MV-4-11 (cell line): ENCODE measurements at regions not wholly inside any gene's neighbourhood (a gene's known extent, or its start where the extent isn't known, plus 50 kb on each side); places are given as distances from the start of the nearest gene placed in this dataset.
"Not testable (repeated sequence)": the region's sequence is repeated elsewhere in the genome, so short reads cannot be mapped to it uniquely, and the experiment has no call there.

Experiments
- DNase-seq: peaks from one replicate; lab custom pipeline; 2025; lab: John Stamatoyannopoulos, UW

DNA sequence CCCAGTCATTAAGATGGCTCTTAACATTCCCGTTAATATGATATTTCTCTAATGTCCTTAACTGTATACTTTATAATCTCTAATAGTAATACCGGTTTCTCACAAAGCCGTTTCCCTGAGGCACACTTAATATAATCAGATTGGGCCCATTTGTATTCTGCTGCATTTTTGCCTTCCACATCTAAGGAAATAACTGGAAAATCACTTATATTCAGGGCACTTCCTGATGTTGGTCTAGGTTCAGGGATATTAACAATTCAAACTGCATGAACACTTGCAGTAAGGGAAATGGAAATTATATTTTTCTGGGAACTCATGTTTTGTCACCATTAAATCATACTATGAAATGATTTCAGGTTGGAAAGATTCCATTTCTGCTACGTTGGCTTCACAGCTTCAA is 119.8 kb downstream of the TPR start:
- DNase-seq: no peak

DNA sequence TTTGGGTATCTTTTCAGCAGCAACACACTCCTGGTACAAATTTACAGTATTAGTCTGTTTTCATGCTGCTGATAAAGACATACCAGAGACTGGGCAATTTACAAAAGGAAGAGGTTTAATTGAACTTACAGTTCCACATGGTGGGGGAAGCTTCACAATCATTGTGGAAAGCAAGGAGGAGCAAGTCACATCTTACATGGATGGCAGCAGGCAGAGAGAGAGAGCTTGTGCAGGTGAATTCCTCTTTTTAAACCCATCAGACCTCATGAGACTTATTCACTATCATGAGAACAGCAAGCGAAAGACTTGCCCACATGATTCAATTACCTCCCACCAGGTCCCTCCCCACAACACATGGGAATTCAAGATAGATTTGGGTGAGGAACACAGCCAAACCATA is 124.5 kb downstream of the TPR start:
- DNase-seq: no peak

DNA sequence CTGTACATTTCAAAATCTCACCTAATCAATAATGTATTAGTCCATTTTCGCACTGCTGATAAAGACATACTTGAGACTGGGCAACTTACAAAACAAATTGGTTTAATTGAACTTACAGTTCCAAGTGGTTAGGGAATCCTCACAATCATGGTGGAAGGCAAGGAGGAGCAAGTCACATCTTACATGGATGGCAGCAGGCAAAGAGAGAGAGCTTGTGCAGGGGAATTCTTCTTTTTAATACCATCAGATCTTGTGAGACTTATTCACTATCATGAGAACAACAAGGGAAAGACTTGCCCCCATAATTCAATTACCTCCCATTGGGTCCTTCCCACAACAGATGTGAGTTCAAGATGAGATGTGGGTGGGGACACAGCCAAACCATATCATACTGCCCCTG is 126.4 kb downstream of the TPR start:
- not testable (repeated sequence) for DNase-seq

DNA sequence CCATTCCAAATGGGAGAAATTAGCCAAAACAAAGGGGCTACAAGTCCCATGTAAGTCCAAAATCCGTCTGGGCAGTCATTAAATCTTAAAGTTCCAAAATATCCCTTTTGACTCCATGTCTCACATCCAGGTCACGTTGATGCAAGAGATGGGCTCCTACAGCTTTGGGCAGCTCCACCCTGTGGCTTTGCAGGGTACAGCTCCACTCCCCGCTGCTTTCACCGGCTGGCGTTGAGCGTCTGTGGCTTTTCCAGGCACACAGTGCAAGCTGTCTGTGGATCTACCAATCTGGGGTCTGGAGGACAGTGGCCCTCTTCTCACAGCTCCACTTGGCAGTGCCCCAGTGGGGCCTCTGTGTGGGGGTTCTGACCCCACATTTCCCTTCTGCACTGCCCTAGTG is 130.2 kb downstream of the TPR start:
- DNase-seq: peak; percentile 7
